Endothelial cell of umbilical vein (primary cell): ENCODE measurements at regions not wholly inside any gene's neighbourhood (a gene's known extent, or its start where the extent isn't known, plus 50 kb on each side); places are given as distances from the start of the nearest gene placed in this dataset.

Source experiments
- BruUV-seq: library from RNA; stranded (reverse); fragments of 400-500 nt; replicated peaks from 2 replicates; lab custom pipeline; 2021; lab: Mats Ljungman, UMichigan
- CTCF ChIA-PET: fragments of 300-600, 350-600 bp; sonication (Branson Sonifier 250); formaldehyde crosslinking; loops from one replicate; lab custom pipeline; 2021; ENCODE audit warnings: antibody characterized with exemption, inconsistent platforms; lab: Charles Lee
- POLR2A ChIA-PET: fragments of 300-600, 350-600 bp; sonication (Branson Sonifier 250); formaldehyde crosslinking; loops from one replicate; lab custom pipeline; 2021; ENCODE audit warnings: antibody characterized with exemption, inconsistent platforms; lab: Charles Lee
- DNase-seq: peaks from one replicate; pipeline ENCODE4 v3.0.0-alpha.2; 2011; ENCODE audit warnings: low read depth, low spot score
- FAIRE-seq: peaks from 2 replicates; lab custom pipeline; 2011; peaks lifted over from hg19 to GRCh38; lab: Jason Lieb, UNC
- H2AFZ ChIP-seq: 2 replicates; pipeline ENCODE4 v1.6.0; 2012; ENCODE audit warnings: low read depth, low read length, control low read depth, inconsistent platforms
- H3K27ac ChIP-seq: 2 replicates; pipeline ENCODE4 v1.5.1; 2011; ENCODE audit warnings: low read depth, mild to moderate bottlenecking, control low read depth, low read length, moderate library complexity; ENCODE audit not compliant: insufficient read depth
- H3K27me3 ChIP-seq, 2 experiments: 2 replicates each; pipeline versions ENCODE4 v1.6.0 to v1.6.1; 2011; ENCODE audit warnings: low read length in 2 of 2, mixed read lengths in 1 of 2; ENCODE audit not compliant: control insufficient read depth in 2 of 2, insufficient read depth in 2 of 2
- H3K36me3 ChIP-seq, 2 experiments: 2 replicates in 1 of 2; 3 replicates in 1 of 2; pipeline ENCODE4 v1.5.1; 2011; ENCODE audit warnings: low read length in 2 of 2, mild to moderate bottlenecking in 1 of 2, moderate library complexity in 1 of 2; ENCODE audit not compliant: control insufficient read depth in 2 of 2, insufficient read depth in 2 of 2; ENCODE audit errors: extremely low read depth in 1 of 2
- H3K4me1 ChIP-seq: 3 replicates; pipeline ENCODE4 v1.5.1; 2011; ENCODE audit warnings: mild to moderate bottlenecking, low read length; ENCODE audit not compliant: control insufficient read depth, insufficient read depth; ENCODE audit errors: extremely low read depth
- H3K4me2 ChIP-seq: 2 replicates; pipeline ENCODE4 v1.6.1; 2011; ENCODE audit warnings: low read length, control low read depth, mixed read lengths; ENCODE audit not compliant: insufficient read depth
- H3K4me3 ChIP-seq, 3 experiments: fragments of 200-600 bp in 1 of 3; sonication (generic), shearing (Covaris generic) in 1 of 3; replicated peaks in 1 of 3; 2 replicates each; pipeline ENCODE4 v1.5.1; 2011 to 2016; ENCODE audit warnings: control low read depth in 3 of 3, low read length in 3 of 3, mild to moderate bottlenecking in 2 of 3, inconsistent platforms in 1 of 3, low read depth in 1 of 3, moderate library complexity in 1 of 3; ENCODE audit not compliant: insufficient read depth in 1 of 3
- H3K79me2 ChIP-seq: 2 replicates; pipeline ENCODE4 v1.6.0; 2012; ENCODE audit warnings: low read length, inconsistent platforms; ENCODE audit not compliant: control insufficient read depth, insufficient read depth
- H3K9ac ChIP-seq: replicated peaks from 2 replicates; pipeline ENCODE3; 2011; ENCODE audit warnings: low read length, control low read depth; ENCODE audit not compliant: insufficient read depth; ENCODE audit errors: extremely low read depth
- H3K9me1 ChIP-seq: replicated peaks from 3 replicates; pipeline ENCODE4 v1.6.0; 2011; ENCODE audit warnings: mild to moderate bottlenecking, low read length; ENCODE audit not compliant: control insufficient read depth, insufficient read depth; ENCODE audit errors: extremely low read depth
- H3K9me3 ChIP-seq: replicated peaks from 2 replicates; pipeline ENCODE4 v1.5.1; 2012; ENCODE audit warnings: low read length, inconsistent platforms; ENCODE audit not compliant: control insufficient read depth, insufficient read depth
- H4K20me1 ChIP-seq: replicated peaks from 2 replicates; pipeline ENCODE3; 2011; ENCODE audit warnings: mild to moderate bottlenecking, low read length; ENCODE audit not compliant: control insufficient read depth, insufficient read depth; ENCODE audit errors: extremely low read depth
- EZH2 ChIP-seq: IDR thresholded peaks from 2 replicates; pipeline ENCODE4 v1.6.1; 2012; ENCODE audit warnings: borderline replicate concordance, low read depth, mild to moderate bottlenecking, moderate library complexity, low read length, inconsistent platforms; ENCODE audit not compliant: severe bottlenecking
- FOS ChIP-seq: IDR thresholded peaks from 2 replicates; pipeline ENCODE4 v1.6.1; 2011; ENCODE audit warnings: mild to moderate bottlenecking, low read length, moderate library complexity, borderline replicate concordance; ENCODE audit not compliant: insufficient read depth
- GATA2 ChIP-seq: IDR thresholded peaks from 2 replicates; pipeline ENCODE4 v1.7.0; 2011; ENCODE audit warnings: low read depth, mild to moderate bottlenecking, moderate library complexity, mixed read lengths, low read length; ENCODE audit not compliant: insufficient read length, insufficient read depth
- JUN ChIP-seq: IDR thresholded peaks from 2 replicates; pipeline ENCODE4 v1.6.1; 2011; ENCODE audit warnings: borderline replicate concordance, low read depth; ENCODE audit not compliant: insufficient read length, insufficient read depth
- MAX ChIP-seq: IDR thresholded peaks from 2 replicates; pipeline ENCODE4 v1.6.1; 2011; ENCODE audit not compliant: insufficient read depth, insufficient read length
- MYC ChIP-seq: IDR thresholded peaks from one replicate; pipeline ENCODE4 v1.6.1; 2011; ENCODE audit warnings: mild to moderate bottlenecking, low read depth, low read length
- POLR2A ChIP-seq: IDR thresholded peaks from 2 replicates; pipeline ENCODE4 v1.6.1; 2012; ENCODE audit warnings: low read depth, mild to moderate bottlenecking, control low read depth, low read length
- POLR2AphosphoS5 ChIP-seq: IDR thresholded peaks from 2 replicates; pipeline ENCODE4 v1.6.1; 2012; ENCODE audit warnings: low read depth, mild to moderate bottlenecking, control low read depth, low read length, moderate library complexity; ENCODE audit not compliant: insufficient read depth
- dilution Hi-C: fragments of 300-500 bp; cut with MboI; formaldehyde crosslinking; loops from one replicate; pipeline ENCODE4 v1.15.0; 2019; ENCODE audit warnings: low sequenced_read_pairs; ENCODE audit not compliant: extremely low pct_ligation_motif_present
- intact Hi-C: fragments of 100-400 bp; cut with micrococcal nuclease; formaldehyde crosslinking; loops from one replicate; pipeline ENCODE4 v1.10.0; 2022
- TF ChIP-seq, protein P1 (sequence below), 2 donors: IDR thresholded peaks; 1 replicate in 1 of 2; 2 replicates in 1 of 2; pipeline ENCODE4 v1.5.1; 2011; ENCODE audit warnings: low read length in 2 of 2, mild to moderate bottlenecking in 2 of 2, moderate library complexity in 2 of 2, control low read depth in 1 of 2, inconsistent platforms in 1 of 2, low read depth in 1 of 2; ENCODE audit not compliant: insufficient read depth in 1 of 2; ENCODE audit errors: extremely low read depth in 1 of 2

- no peaks in the 10 kb centered on the region for H3K9me1 ChIP-seq
- TF ChIP-seq GATA2 (no peak), POLR2A (no peak), MYC (no peak), FOS (no peak), POLR2AphosphoS5 (no peak), JUN (no peak), MAX (no peak), EZH2 (no peak)
- TF ChIP-seq, protein P1, sequence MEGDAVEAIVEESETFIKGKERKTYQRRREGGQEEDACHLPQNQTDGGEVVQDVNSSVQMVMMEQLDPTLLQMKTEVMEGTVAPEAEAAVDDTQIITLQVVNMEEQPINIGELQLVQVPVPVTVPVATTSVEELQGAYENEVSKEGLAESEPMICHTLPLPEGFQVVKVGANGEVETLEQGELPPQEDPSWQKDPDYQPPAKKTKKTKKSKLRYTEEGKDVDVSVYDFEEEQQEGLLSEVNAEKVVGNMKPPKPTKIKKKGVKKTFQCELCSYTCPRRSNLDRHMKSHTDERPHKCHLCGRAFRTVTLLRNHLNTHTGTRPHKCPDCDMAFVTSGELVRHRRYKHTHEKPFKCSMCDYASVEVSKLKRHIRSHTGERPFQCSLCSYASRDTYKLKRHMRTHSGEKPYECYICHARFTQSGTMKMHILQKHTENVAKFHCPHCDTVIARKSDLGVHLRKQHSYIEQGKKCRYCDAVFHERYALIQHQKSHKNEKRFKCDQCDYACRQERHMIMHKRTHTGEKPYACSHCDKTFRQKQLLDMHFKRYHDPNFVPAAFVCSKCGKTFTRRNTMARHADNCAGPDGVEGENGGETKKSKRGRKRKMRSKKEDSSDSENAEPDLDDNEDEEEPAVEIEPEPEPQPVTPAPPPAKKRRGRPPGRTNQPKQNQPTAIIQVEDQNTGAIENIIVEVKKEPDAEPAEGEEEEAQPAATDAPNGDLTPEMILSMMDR (IDR thresholded peaks at IDR 0.05; ENCODE audit: extremely low read depth in 1 of 2, insufficient read depth in 1 of 2, low read depth in 1 of 2, low read length in 2 of 2), result no peak
- DNase-seq (no peak), FAIRE-seq (no peak)
- no peaks in the 10 kb centered on the region for H4K20me1 ChIP-seq
- H3K4me2 ChIP-seq, result no peak overlapping the region
- dilution Hi-C loops (no loop called here), intact Hi-C loops (no loop called here)
- no peak overlapping the region for H3K4me3 ChIP-seq
- BruUV-seq, result no TSS peak
- ChIA-PET POLR2A (no interaction called here), CTCF (no interaction called here)
- H3K9me3 ChIP-seq, result no peaks in the 10 kb centered on the region
- no peaks in the 10 kb centered on the region for H3K36me3 ChIP-seq
- H3K4me1 ChIP-seq, result no peaks in the 10 kb centered on the region
- no peaks in the 10 kb centered on the region for H3K79me2 ChIP-seq
- H3K9ac ChIP-seq, result no peak overlapping the region
- no peaks in the 10 kb centered on the region for H3K27me3 ChIP-seq
- H3K27ac ChIP-seq, result no peak overlapping the region
- H2AFZ ChIP-seq, result no peak overlapping the region
Observed at GRCh38 chr9:118984607-118985006, 384.6 kb downstream of the BRINP1 start.
